H1 (cell line): ENCODE measurements at regions not wholly inside any gene's neighbourhood (a gene's known extent, or its start where the extent isn't known, plus 50 kb on each side); places are given as distances from the start of the nearest gene placed in this dataset.

ENCODE experiments used
- CTCF ChIA-PET: fragments of 300-600 bp; sonication (Branson Sonifier 250); formaldehyde crosslinking; loops from one replicate; lab custom pipeline; 2021; ENCODE audit not compliant: partially characterized antibody; lab: Charles Lee
- POLR2A ChIA-PET: fragments of 300-600 bp; sonication (Branson Sonifier 250); formaldehyde crosslinking; loops from one replicate; lab custom pipeline; 2021; ENCODE audit warnings: inconsistent platforms; ENCODE audit not compliant: partially characterized antibody; lab: Charles Lee
- DNase-seq, 2 experiments: peaks; one replicate each; pipeline versions ENCODE4 v3.0.0 to v3.0.0-alpha.2; 2010 to 2022; ENCODE audit warnings: low spot score in 2 of 2, low read depth in 1 of 2, mixed read lengths in 1 of 2
- FAIRE-seq: peaks from 2 replicates; lab custom pipeline; 2011; peaks lifted over from hg19 to GRCh38; lab: Jason Lieb, UNC
- H2AFZ ChIP-seq: 2 replicates; pipeline ENCODE4 v1.8.1; 2012; ENCODE audit warnings: low read length, inconsistent platforms
- H2AK5ac ChIP-seq: 2 replicates; pipeline ENCODE4 v1.6.1; 2013; ENCODE audit warnings: low read depth, low read length
- H2BK120ac ChIP-seq: replicated peaks from 2 replicates; pipeline ENCODE3; 2013; ENCODE audit warnings: low read depth, low read length, inconsistent platforms
- H2BK12ac ChIP-seq: 2 replicates; pipeline ENCODE4 v1.6.1; 2013; ENCODE audit warnings: low read depth, low read length
- H2BK15ac ChIP-seq: 2 replicates; pipeline ENCODE4 v1.6.1; 2013; ENCODE audit warnings: low read length
- H2BK20ac ChIP-seq: 2 replicates; pipeline ENCODE4 v1.6.1; 2013; ENCODE audit warnings: low read length
- H2BK5ac ChIP-seq: 2 replicates; pipeline ENCODE4 v1.6.1; 2013; ENCODE audit warnings: low read depth, low read length
- H3K14ac ChIP-seq: 2 replicates; pipeline ENCODE4 v1.6.1; 2013; ENCODE audit warnings: inconsistent platforms; ENCODE audit not compliant: insufficient read length
- H3K18ac ChIP-seq: 2 replicates; pipeline ENCODE4 v1.6.1; 2013; ENCODE audit warnings: low read length; ENCODE audit errors: extremely low read depth
- H3K23ac ChIP-seq: 2 replicates; pipeline ENCODE4 v1.6.1; 2013; ENCODE audit warnings: inconsistent platforms; ENCODE audit not compliant: insufficient read length
- H3K23me2 ChIP-seq: 2 replicates; pipeline ENCODE4 v1.6.1; 2013; ENCODE audit warnings: low read depth, low read length
- H3K27ac ChIP-seq: 2 replicates; pipeline ENCODE4 v1.6.1; 2011; ENCODE audit warnings: low read depth, low read length, inconsistent platforms
- H3K27me3 ChIP-seq, 4 experiments: replicated peaks in 1 of 4; 1 replicate in 1 of 4; 2 replicates in 3 of 4; pipeline versions ENCODE4 v1.6.1 to v1.8.1; 2011 to 2013; ENCODE audit warnings: low read length in 3 of 4, mild to moderate bottlenecking in 3 of 4, inconsistent platforms in 2 of 4, mixed read lengths in 2 of 4, moderate library complexity in 1 of 4; ENCODE audit not compliant: control insufficient read depth in 3 of 4, insufficient read depth in 3 of 4; ENCODE audit errors: extremely low read depth in 1 of 4
- H3K36me3 ChIP-seq, 4 experiments: 2 replicates each; pipeline versions ENCODE4 v1.6.1 to v1.8.1; 2011 to 2013; ENCODE audit warnings: mild to moderate bottlenecking in 4 of 4, low read length in 3 of 4, moderate library complexity in 2 of 4, control low read depth in 1 of 4, inconsistent platforms in 1 of 4; ENCODE audit not compliant: insufficient read depth in 4 of 4, control insufficient read depth in 2 of 4
- H3K4ac ChIP-seq: replicated peaks from 2 replicates; pipeline ENCODE3; 2013; ENCODE audit warnings: low read length, low read depth, mixed read lengths, inconsistent platforms; ENCODE audit not compliant: insufficient read length
- H3K4me1 ChIP-seq, 4 experiments: replicated peaks in 1 of 4; 1 replicate in 1 of 4; 2 replicates in 3 of 4; pipeline versions ENCODE4 v1.6.1 to v1.8.1; 2011 to 2013; ENCODE audit warnings: low read length in 3 of 4, inconsistent platforms in 2 of 4, mixed read lengths in 1 of 4; ENCODE audit not compliant: insufficient read depth in 4 of 4, control insufficient read depth in 3 of 4
- H3K4me2 ChIP-seq, 2 experiments: 2 replicates each; pipeline versions ENCODE4 v1.6.1 to v1.8.1; 2011 to 2013; ENCODE audit warnings: low read depth in 2 of 2, low read length in 2 of 2, control low read depth in 1 of 2, inconsistent platforms in 1 of 2, mild to moderate bottlenecking in 1 of 2; ENCODE audit not compliant: insufficient read depth in 1 of 2
- H3K4me3 ChIP-seq, 4 experiments: fragments of 200-600, 300-600 bp in 1 of 4; sonication (generic), shearing (Covaris generic), sonication (Bioruptor Twin) in 1 of 4; 2 replicates each; pipeline versions ENCODE4 v1.5.1 to v1.8.1; 2011 to 2016; ENCODE audit warnings: low read length in 4 of 4, low read depth in 3 of 4, control low read depth in 2 of 4, inconsistent platforms in 2 of 4, mild to moderate bottlenecking in 2 of 4, mixed read lengths in 1 of 4, moderate library complexity in 1 of 4; ENCODE audit not compliant: insufficient read depth in 2 of 4; ENCODE audit errors: extremely low read depth in 1 of 4
- H3K56ac ChIP-seq: replicated peaks from 2 replicates; pipeline ENCODE3; 2013; ENCODE audit warnings: low read depth, mild to moderate bottlenecking, mixed read lengths, low read length, inconsistent platforms; ENCODE audit not compliant: insufficient read length
- H3K79me1 ChIP-seq: 2 replicates; pipeline ENCODE4 v1.6.1; 2013; ENCODE audit warnings: low read depth, low read length, control low read depth
- H3K79me2 ChIP-seq, 2 experiments: 2 replicates each; pipeline versions ENCODE4 v1.6.1 to v1.8.1; 2012 to 2013; ENCODE audit warnings: low read length in 2 of 2, mild to moderate bottlenecking in 2 of 2, inconsistent platforms in 1 of 2; ENCODE audit not compliant: insufficient read depth in 2 of 2, control insufficient read depth in 1 of 2
- H3K9ac ChIP-seq, 4 experiments: replicated peaks in 1 of 4; 1 replicate in 1 of 4; 2 replicates in 3 of 4; pipeline versions ENCODE4 v1.6.1 to v1.8.1; 2011 to 2013; ENCODE audit warnings: low read depth in 3 of 4, low read length in 3 of 4, control low read depth in 2 of 4, mild to moderate bottlenecking in 2 of 4, moderate library complexity in 2 of 4, inconsistent platforms in 1 of 4; ENCODE audit errors: extremely low read depth in 1 of 4
- H3K9me3 ChIP-seq, 2 experiments: 2 replicates each; pipeline versions ENCODE4 v1.6.1 to v1.8.1; 2012 to 2013; ENCODE audit warnings: mild to moderate bottlenecking in 2 of 2, moderate library complexity in 2 of 2, control low read depth in 1 of 2, inconsistent platforms in 1 of 2, low read depth in 1 of 2, low read length in 1 of 2, mixed read lengths in 1 of 2; ENCODE audit not compliant: insufficient read depth in 2 of 2
- H4K20me1 ChIP-seq, 2 experiments: replicated peaks in 1 of 2; 2 replicates each; pipeline versions ENCODE3 to v1.8.1; 2011 to 2013; ENCODE audit warnings: inconsistent platforms in 2 of 2, low read length in 2 of 2, mild to moderate bottlenecking in 1 of 2; ENCODE audit not compliant: insufficient read depth in 2 of 2, control insufficient read depth in 1 of 2
- H4K5ac ChIP-seq: 2 replicates; pipeline ENCODE4 v1.6.1; 2013; ENCODE audit warnings: low read length, low read depth, mixed read lengths, inconsistent platforms; ENCODE audit not compliant: insufficient read length
- H4K8ac ChIP-seq: 2 replicates; pipeline ENCODE4 v1.8.0; 2013; ENCODE audit warnings: mild to moderate bottlenecking, moderate library complexity, low read length, inconsistent platforms; ENCODE audit not compliant: insufficient read depth; ENCODE audit errors: extremely low read depth
- H4K91ac ChIP-seq: replicated peaks from 2 replicates; pipeline ENCODE3; 2013; ENCODE audit warnings: low read length, mixed read lengths, inconsistent platforms; ENCODE audit not compliant: insufficient read length
- ATF2 ChIP-seq: IDR thresholded peaks from 2 replicates; pipeline ENCODE4 v1.6.1; 2012; ENCODE audit warnings: low read length, inconsistent platforms
- BRCA1 ChIP-seq: IDR thresholded peaks from 2 replicates; pipeline ENCODE4 v1.6.1; 2012; ENCODE audit warnings: low read depth, low read length, improper control_type of control experiment
- CHD2 ChIP-seq: IDR thresholded peaks from 2 replicates; pipeline ENCODE4 v1.6.1; 2012; ENCODE audit warnings: low read length, improper control_type of control experiment
- CTBP2 ChIP-seq: IDR thresholded peaks from 2 replicates; pipeline ENCODE4 v1.7.0; 2011; ENCODE audit warnings: borderline replicate concordance, mild to moderate bottlenecking, moderate library complexity, mixed read lengths, low read length; ENCODE audit not compliant: insufficient read depth, insufficient read length
- KDM4A ChIP-seq: IDR thresholded peaks from one replicate; pipeline ENCODE4 v1.7.1; 2012; ENCODE audit warnings: low read depth, mild to moderate bottlenecking, moderate library complexity, low read length, inconsistent platforms; ENCODE audit not compliant: severe bottlenecking
- MAFK ChIP-seq: IDR thresholded peaks from 2 replicates; pipeline ENCODE4 v1.6.1; 2012; ENCODE audit warnings: low read depth, mild to moderate bottlenecking, improper control_type of control experiment, low read length
- MAX ChIP-seq: IDR thresholded peaks from 2 replicates; pipeline ENCODE4 v1.6.1; 2012; ENCODE audit warnings: inconsistent platforms
- PHF8 ChIP-seq: fragments of 200-600 bp; sonication (generic); conservative IDR thresholded peaks from 2 replicates; pipeline ENCODE4 v1.7.1; 2012; ENCODE audit warnings: low read depth, mild to moderate bottlenecking, inconsistent platforms, low read length, moderate library complexity
- TAF1 ChIP-seq: IDR thresholded peaks from 2 replicates; pipeline ENCODE4 v1.6.1; 2011; ENCODE audit warnings: mild to moderate bottlenecking, low read depth, low read length
- WGBS, 2 experiments: shearing (Covaris generic) in 1 of 2; methylation state at CpG; one replicate each; pipeline versions ENCODE4 v1.1.6 to v1.1.7; 2013 to 2015; ENCODE audit warnings: low lambda C conversion rate in 2 of 2, mixed read lengths in 2 of 2, inconsistent platforms in 1 of 2, low coverage in 1 of 2, missing lambda C conversion rate in 1 of 2; ENCODE audit not compliant: insufficient replicate concordance in 2 of 2, insufficient coverage in 1 of 2, insufficient read length in 1 of 2; ENCODE audit errors: extremely low coverage in 1 of 2, missing lambda C conversion rate in 1 of 2; 5-methylcytosine and 5-hydroxymethylcytosine counted together

- DNase-seq (no peak), FAIRE-seq (no peak)
- Histone ChIP-seq H3K9ac (no peak overlapping the region), H4K91ac (no peak overlapping the region), H3K36me3 (no peaks in the 10 kb centered on the region), H2BK20ac (no peak overlapping the region), H3K79me1 (no peaks in the 10 kb centered on the region), H3K9me3 (no peaks in the 10 kb centered on the region), H4K20me1 (no peaks in the 10 kb centered on the region), H3K27me3 (no peaks in the 10 kb centered on the region), H3K4me1 (no peaks in the 10 kb centered on the region), H3K4me3 (no peak overlapping the region), H2AK5ac (no peak overlapping the region), H3K4ac (no peak overlapping the region), H3K23ac (no peak overlapping the region), H3K14ac (no peak overlapping the region), H3K18ac (no peak overlapping the region), H3K27ac (no peak overlapping the region), H2BK120ac (no peak overlapping the region), H2AFZ (no peak overlapping the region), H4K5ac (no peak overlapping the region), H3K56ac (no peak overlapping the region), H2BK12ac (no peak overlapping the region), H3K23me2 (no peaks in the 10 kb centered on the region), H3K79me2 (no peaks in the 10 kb centered on the region), H4K8ac (no peak overlapping the region), H3K4me2 (no peak overlapping the region), H2BK5ac (no peak overlapping the region), H2BK15ac (no peak overlapping the region)
- 89% methylated on average over 4 of the region's 4 CpGs; no CpG with 5 or more reads in 1 of the 2 experiments for WGBS, 2 experiments
- CTCF ChIA-PET = no interaction called here
- TF ChIP-seq BRCA1 (no peak), CTBP2 (no peak), CHD2 (no peak), TAF1 (no peak), KDM4A (no peak), PHF8 (no peak), ATF2 (no peak), MAX (no peak), MAFK (no peak)
- POLR2A ChIA-PET = no interaction called here
Measured at GRCh38 chr1:208974717-208975116, 608.8 kb upstream of the CAMK1G start.
